AG04449 (cell line): ENCODE measurements at regions not wholly inside any gene's neighbourhood (a gene's known extent, or its start where the extent isn't known, plus 50 kb on each side); places are given as distances from the start of the nearest gene placed in this dataset.

Experiments
- CTCF ChIA-PET: fragments of 350-600 bp; formaldehyde crosslinking; extraction: SDS; loops from one replicate; lab custom pipeline; 2021; ENCODE audit warnings: antibody characterized with exemption; lab: Yijun Ruan, JAX
- POLR2A ChIA-PET: fragments of 400-600, 350-600 bp; formaldehyde crosslinking; extraction: SDS; loops from one replicate; lab custom pipeline; 2020; ENCODE audit warnings: antibody characterized with exemption, inconsistent platforms; lab: Yijun Ruan, JAX
- DNase-seq: peaks from one replicate; pipeline ENCODE4 v3.0.0-alpha.2; 2010; ENCODE audit warnings: low read depth, low spot score
- H3K4me3 ChIP-seq: 2 replicates; pipeline ENCODE4 v1.5.1; 2011; ENCODE audit warnings: low read depth, mild to moderate bottlenecking, control low read depth, low read length
- CTCF ChIP-seq: IDR thresholded peaks from one replicate; pipeline ENCODE4 v1.5.1; 2011; ENCODE audit warnings: mild to moderate bottlenecking, moderate library complexity, low read length, control low read depth, inconsistent platforms; ENCODE audit not compliant: insufficient read depth; ENCODE audit errors: missing control alignments

- ChIA-PET POLR2A (no interaction called here), CTCF (no interaction called here)
- no peak for DNase-seq
- no peak for TF ChIP-seq CTCF
- H3K4me3 ChIP-seq, result no peak overlapping the region
Measured at GRCh38 chr3:72538070-72538745, 310.0 kb downstream of the SHQ1 start.

- POLR2A ChIA-PET, result no interaction called here
- CTCF ChIA-PET, result no interaction called here
- DNase-seq, result no peak
- no peak overlapping the region for H3K4me3 ChIP-seq
- no peak for TF ChIP-seq CTCF
Measured at GRCh38 chr3:72537448-72537847, 310.8 kb downstream of the SHQ1 start.

- no peak for DNase-seq
- H3K4me3 ChIP-seq, result no peak overlapping the region
- TF ChIP-seq CTCF, result no peak
- ChIA-PET CTCF (no interaction called here), POLR2A (no interaction called here)
Measured at GRCh38 chr3:72536878-72537267, 311.4 kb downstream of the SHQ1 start.

GRCh38 chr3:72536206-72536877, 311.9 kb downstream of the SHQ1 start:
- no peak for TF ChIP-seq CTCF
- ChIA-PET CTCF (no interaction called here), POLR2A (no interaction called here)
- no peak overlapping the region for H3K4me3 ChIP-seq
- no peak for DNase-seq

GRCh38 chr3:72535772-72536171, 312.5 kb downstream of the SHQ1 start:
- CTCF ChIA-PET, result no interaction called here
- no peak for DNase-seq
- H3K4me3 ChIP-seq, result no peak overlapping the region
- POLR2A ChIA-PET, result no interaction called here
- no peak for TF ChIP-seq CTCF
